Breast epithelium (tissue), 4 donors: ENCODE measurements at regions not wholly inside any gene's neighbourhood (a gene's known extent, or its start where the extent isn't known, plus 50 kb on each side); places are given as distances from the start of the nearest gene placed in this dataset.

Experiments
- DNase-seq, 2 donors: peaks; one replicate each; pipeline ENCODE4 v3.0.0-alpha.2; 2019; ENCODE audit warnings: low spot score in 2 of 2
- H3K27ac ChIP-seq, 2 donors: fragments of 200-600 bp; sonication (generic) in 1 of 2; one replicate each; pipeline ENCODE4 v1.5.1; 2016 to 2019; ENCODE audit warnings: mild to moderate bottlenecking in 1 of 2
- H3K27me3 ChIP-seq, 2 donors: fragments of 200-600 bp; sonication (generic) in 1 of 2; one replicate each; pipeline versions ENCODE4 v1.5.1 to v1.6.0; 2017 to 2019; ENCODE audit warnings: control low read depth in 1 of 2, mild to moderate bottlenecking in 1 of 2
- H3K36me3 ChIP-seq: fragments of 200-600 bp; one replicate; pipeline ENCODE4 v1.5.1; 2019
- H3K4me1 ChIP-seq, 2 donors: fragments of 200-600 bp; sonication (generic); one replicate each; pipeline ENCODE4 v1.5.1; 2016 to 2019; ENCODE audit warnings: control low read depth in 1 of 2
- H3K4me3 ChIP-seq, 3 donors: fragments of 200-600 bp; sonication (generic); 1 replicate in 2 of 3; 2 replicates in 1 of 3; pipeline ENCODE4 v1.5.1; 2016 to 2019; ENCODE audit warnings: mild to moderate bottlenecking in 3 of 3, moderate library complexity in 2 of 3
- H3K9me3 ChIP-seq, 2 donors: fragments of 200-600 bp; sonication (generic) in 1 of 2; one replicate each; pipeline ENCODE4 v1.5.1; 2016 to 2019; ENCODE audit warnings: control low read depth in 1 of 2
- CTCF ChIP-seq, 3 donors: fragments of 450-650 bp; IDR thresholded peaks; one replicate each; pipeline ENCODE4 v1.5.1; 2016 to 2017; ENCODE audit warnings: antibody characterized with exemption in 3 of 3, mild to moderate bottlenecking in 3 of 3, moderate library complexity in 3 of 3
- POLR2A ChIP-seq: fragments of 450-650 bp; IDR thresholded peaks from one replicate; pipeline ENCODE4 v1.6.1; 2016; ENCODE audit warnings: antibody characterized with exemption, mild to moderate bottlenecking, moderate library complexity
- POLR2AphosphoS5 ChIP-seq, 3 donors: sonication (generic); formaldehyde crosslinking; IDR thresholded peaks; one replicate each; pipeline ENCODE4 v1.6.1; 2017; ENCODE audit warnings: antibody characterized with exemption in 3 of 3
- intact Hi-C: fragments of 100-400 bp; cut with DNase I; formaldehyde crosslinking; loops from one replicate; pipeline ENCODE4 v1.15.1; 2023; ENCODE audit warnings: low total_unique reads

GRCh38 chr18:67788310-67789164, 272.0 kb upstream of the DSEL start:
- no peaks in the 10 kb centered on the region for H3K36me3 ChIP-seq
- no peaks in the 10 kb centered on the region for H3K4me1 ChIP-seq
- H3K27me3 ChIP-seq: no peaks in the 10 kb centered on the region
- no peak overlapping the region for H3K4me3 ChIP-seq
- no peak overlapping the region for H3K27ac ChIP-seq
- TF ChIP-seq POLR2A: no peak
- no peak for TF ChIP-seq POLR2AphosphoS5 (IDR thresholded peaks at IDR 0.05)
- TF ChIP-seq CTCF (IDR thresholded peaks at IDR 0.05): no peak
- DNase-seq: no peak
- H3K9me3 ChIP-seq: no peaks in the 10 kb centered on the region
- intact Hi-C loops: no loop called here

GRCh38 chr18:67783196-67783946, 266.9 kb upstream of the DSEL start:
- H3K36me3 ChIP-seq: no peaks in the 10 kb centered on the region
- H3K9me3 ChIP-seq: no peaks in the 10 kb centered on the region
- TF ChIP-seq POLR2AphosphoS5 (IDR thresholded peaks at IDR 0.05): no peak
- no peak for TF ChIP-seq CTCF (IDR thresholded peaks at IDR 0.05)
- TF ChIP-seq POLR2A: no peak
- intact Hi-C loops: no loop called here
- H3K4me1 ChIP-seq: no peaks in the 10 kb centered on the region
- DNase-seq: no peak
- no peak overlapping the region for H3K4me3 ChIP-seq
- H3K27ac ChIP-seq: no peak overlapping the region
- no peaks in the 10 kb centered on the region for H3K27me3 ChIP-seq

DNA sequence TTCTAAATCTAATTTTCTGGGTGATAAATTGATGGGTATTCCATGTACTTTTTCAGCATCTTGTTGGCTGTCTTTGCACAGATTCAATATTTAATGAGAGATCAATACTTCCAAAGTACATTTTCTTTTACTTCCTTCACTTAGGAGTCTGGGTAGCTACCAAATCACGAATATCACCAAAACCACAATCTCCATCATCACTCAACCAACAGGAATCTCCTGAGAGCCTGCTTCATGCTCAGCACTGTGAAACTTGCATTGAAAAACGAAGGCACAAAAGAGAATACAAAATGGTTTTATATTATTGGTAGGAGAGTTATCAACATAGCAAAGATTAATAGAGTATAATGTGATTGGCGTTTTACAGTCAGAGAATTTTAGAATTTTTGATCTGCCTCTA, 261.5 kb upstream of the DSEL start:
- H3K4me1 ChIP-seq: no peaks in the 10 kb centered on the region
- H3K9me3 ChIP-seq: no peaks in the 10 kb centered on the region
- H3K36me3 ChIP-seq: no peaks in the 10 kb centered on the region
- H3K4me3 ChIP-seq: no peak overlapping the region
- no peaks in the 10 kb centered on the region for H3K27me3 ChIP-seq
- DNase-seq: no peak
- no peak overlapping the region for H3K27ac ChIP-seq
- TF ChIP-seq POLR2A: no peak
- TF ChIP-seq CTCF (IDR thresholded peaks at IDR 0.05): no peak
- no peak for TF ChIP-seq POLR2AphosphoS5 (IDR thresholded peaks at IDR 0.05)
- intact Hi-C loops: no loop called here

- Histone ChIP-seq H3K9me3 (no peaks in the 10 kb centered on the region), H3K36me3 (no peaks in the 10 kb centered on the region), H3K4me1 (no peaks in the 10 kb centered on the region), H3K4me3 (no peak overlapping the region), H3K27ac (no peak overlapping the region), H3K27me3 (no peaks in the 10 kb centered on the region)
- TF ChIP-seq POLR2AphosphoS5 (IDR thresholded peaks at IDR 0.05) (no peak), CTCF (IDR thresholded peaks at IDR 0.05) (no peak), POLR2A (no peak)
- no peak for DNase-seq
- intact Hi-C loops: no loop called here
These were observed 260.4 kb upstream of the DSEL start for GRCh38 chr18:67776929-67777328.

DNA sequence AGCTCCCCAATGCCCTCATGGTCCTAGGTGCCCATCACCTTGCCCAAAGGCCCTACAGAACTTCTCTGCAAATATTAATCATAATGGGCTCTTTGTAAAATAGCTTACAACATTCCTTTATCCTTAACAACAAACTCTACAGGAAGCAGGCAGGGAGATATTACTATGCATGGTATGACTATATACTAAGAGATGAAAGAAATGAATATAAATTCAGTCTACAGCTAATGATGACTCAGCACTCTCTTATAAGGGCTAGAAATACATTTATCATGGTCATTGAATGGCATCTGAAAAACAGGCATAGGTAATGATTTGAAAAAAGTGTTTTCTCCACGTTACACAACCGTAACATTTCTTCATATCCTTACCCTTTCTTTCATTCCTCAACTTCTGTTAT, 254.8 kb upstream of the DSEL start:
- H3K36me3 ChIP-seq: no peaks in the 10 kb centered on the region
- TF ChIP-seq CTCF (IDR thresholded peaks at IDR 0.05): no peak
- no peak for TF ChIP-seq POLR2AphosphoS5 (IDR thresholded peaks at IDR 0.05)
- TF ChIP-seq POLR2A: no peak
- intact Hi-C loops: no loop called here
- H3K27ac ChIP-seq: no peak overlapping the region
- H3K27me3 ChIP-seq: no peaks in the 10 kb centered on the region
- no peaks in the 10 kb centered on the region for H3K4me1 ChIP-seq
- DNase-seq: no peak
- H3K4me3 ChIP-seq: no peak overlapping the region
- no peaks in the 10 kb centered on the region for H3K9me3 ChIP-seq
